HCT116 (cell line): ENCODE measurements at regions not wholly inside any gene's neighbourhood (a gene's known extent, or its start where the extent isn't known, plus 50 kb on each side); places are given as distances from the start of the nearest gene placed in this dataset.

Source experiments
- ATAC-seq: fragments of 200-7000 bp; cut with Tn5 transposase; 2 replicates; pipeline ENCODE4 v1.9.1; 2020; ENCODE audit warnings: mild to moderate bottlenecking, moderate library complexity
- BruUV-seq: library from RNA; stranded (reverse); fragments of 400-500 nt; replicated peaks from 2 replicates; lab custom pipeline; 2021; lab: Mats Ljungman, UMichigan
- CTCF ChIA-PET: fragments of 300-600 bp; sonication (Branson Sonifier 250); formaldehyde crosslinking; loops from one replicate; lab custom pipeline; 2021; ENCODE audit warnings: antibody characterized with exemption; lab: Charles Lee
- POLR2A ChIA-PET: fragments of 300-600, 350-600 bp; sonication (Branson Sonifier 250); formaldehyde crosslinking; loops from one replicate; lab custom pipeline; 2021; ENCODE audit warnings: antibody characterized with exemption; lab: Charles Lee
- RAD21 ChIA-PET, 2 experiments: fragments of 300-600 bp; sonication (Branson Sonifier 250); formaldehyde crosslinking; loops; one replicate each; lab custom pipeline; 2023; ENCODE audit warnings: low total read pairs in 2 of 2; ENCODE audit not compliant: uncharacterized antibody in 2 of 2, unreplicated experiment in 2 of 2, low non-redundant PET in 1 of 2; lab: Charles Lee
- DNase-seq: peaks from one replicate; pipeline ENCODE4 v3.0.0-alpha.2; 2010; ENCODE audit warnings: low read depth, low spot score
- H2AFZ ChIP-seq: fragments of 200-600 bp; shearing (Covaris generic), sonication (generic); 2 replicates; pipeline ENCODE4 v1.6.1; 2017; ENCODE audit warnings: low read depth, mixed run types, mixed read lengths, antibody characterized with exemption, low read length; ENCODE audit not compliant: poor library complexity, severe bottlenecking
- H3K27ac ChIP-seq: 2 replicates; pipeline ENCODE4 v1.5.1; 2012; ENCODE audit warnings: low read depth, low read length
- H3K27me3 ChIP-seq: fragments of 200-600 bp; sonication (generic); 2 replicates; pipeline ENCODE4 v1.6.1; 2016; ENCODE audit warnings: mixed run types, low read length, mixed read lengths; ENCODE audit not compliant: insufficient read depth
- H3K36me3 ChIP-seq, 2 experiments: fragments of 200-500 bp in 1 of 2; fragments of 200-600 bp in 1 of 2; sonication (Bioruptor generic) in 1 of 2; sonication (generic) in 1 of 2; 2 replicates each; pipeline versions ENCODE4 v1.5.1 to v1.6.1; 2014 to 2016; ENCODE audit warnings: low read length in 2 of 2, inconsistent platforms in 1 of 2, mixed read lengths in 1 of 2, mixed run types in 1 of 2; ENCODE audit not compliant: insufficient read depth in 2 of 2, control insufficient read depth in 1 of 2
- H3K4me1 ChIP-seq, 2 experiments: fragments of 200-600 bp in 1 of 2; sonication (generic) in 1 of 2; 2 replicates each; pipeline versions ENCODE4 v1.5.1 to v1.6.1; 2012 to 2017; ENCODE audit warnings: low read length in 2 of 2, inconsistent platforms in 1 of 2, mild to moderate bottlenecking in 1 of 2, mixed read lengths in 1 of 2, mixed run types in 1 of 2, moderate library complexity in 1 of 2; ENCODE audit not compliant: insufficient read depth in 2 of 2, control insufficient read depth in 1 of 2
- H3K4me2 ChIP-seq: fragments of 200-600 bp; sonication (generic); 2 replicates; pipeline ENCODE4 v1.6.1; 2017; ENCODE audit warnings: mixed run types, low read length, mixed read lengths
- H3K4me3 ChIP-seq, 2 experiments: fragments of 200-600 bp in 1 of 2; sonication (generic) in 1 of 2; replicated peaks in 1 of 2; 2 replicates each; pipeline ENCODE4 v1.5.1; 2011 to 2016; ENCODE audit warnings: low read length in 2 of 2, control low read depth in 1 of 2, low read depth in 1 of 2, mild to moderate bottlenecking in 1 of 2, mixed read lengths in 1 of 2, mixed run types in 1 of 2
- H3K79me2 ChIP-seq: fragments of 200-600 bp; sonication (generic); 2 replicates; pipeline ENCODE4 v1.6.1; 2017; ENCODE audit warnings: mild to moderate bottlenecking, mixed run types, low read length, moderate library complexity, mixed read lengths; ENCODE audit not compliant: insufficient read depth
- H3K9ac ChIP-seq: fragments of 200-600 bp; sonication (generic); 2 replicates; pipeline ENCODE4 v1.6.1; 2016; ENCODE audit warnings: low read length, mixed read lengths
- H3K9me2 ChIP-seq: fragments of 200-600 bp; sonication (generic), shearing (Covaris generic); 2 replicates; pipeline ENCODE4 v1.6.1; 2017; ENCODE audit warnings: mixed run types, mild to moderate bottlenecking, moderate library complexity; ENCODE audit not compliant: insufficient read depth
- H3K9me3 ChIP-seq, 2 experiments: fragments of 200-500 bp in 1 of 2; fragments of 200-600 bp in 1 of 2; sonication (Bioruptor generic) in 1 of 2; sonication (generic) in 1 of 2; 2 replicates each; pipeline ENCODE4 v1.6.1; 2014 to 2017; ENCODE audit warnings: low read length in 2 of 2, mixed read lengths in 2 of 2, inconsistent platforms in 1 of 2, low read depth in 1 of 2, mild to moderate bottlenecking in 1 of 2, mixed run types in 1 of 2, moderate library complexity in 1 of 2; ENCODE audit not compliant: control insufficient read depth in 1 of 2, insufficient read depth in 1 of 2
- H4K20me1 ChIP-seq: fragments of 200-600 bp; sonication (generic), shearing (Covaris generic); 2 replicates; pipeline ENCODE4 v1.6.1; 2017; ENCODE audit warnings: mixed run types, mild to moderate bottlenecking, moderate library complexity; ENCODE audit not compliant: insufficient read depth
- POLR2A ChIP-seq: IDR thresholded peaks from 2 replicates; pipeline ENCODE4 v1.7.0; 2011; ENCODE audit warnings: borderline replicate concordance; ENCODE audit not compliant: insufficient read depth, insufficient read length; ENCODE audit errors: extremely low read depth
- intact Hi-C: fragments of 100-400 bp; cut with micrococcal nuclease; formaldehyde crosslinking; loops from 2 replicates; pipeline ENCODE4 v1.10.0; 2022
- TF ChIP-seq, protein P1 (sequence below), 3 experiments: fragments of 200-600 bp in 1 of 3; sonication (generic) in 1 of 3; IDR thresholded peaks in 2 of 3; conservative IDR thresholded peaks in 1 of 3; 2 replicates each; pipeline ENCODE4 v1.5.1; 2012 to 2017; ENCODE audit warnings: low read depth in 2 of 3, low read length in 2 of 3, antibody characterized with exemption in 1 of 3, borderline replicate concordance in 1 of 3, control low read depth in 1 of 3, mild to moderate bottlenecking in 1 of 3, mixed read lengths in 1 of 3, mixed run types in 1 of 3, moderate library complexity in 1 of 3; ENCODE audit not compliant: insufficient read depth in 1 of 3
- TF ChIP-seq, protein P2 (sequence below): IDR thresholded peaks from 2 replicates; pipeline ENCODE4 v1.6.1; 2012
- TF ChIP-seq, protein P3 (sequence below): IDR thresholded peaks from 2 replicates; pipeline ENCODE4 v1.6.1; 2011; ENCODE audit warnings: mild to moderate bottlenecking, low read length, moderate library complexity; ENCODE audit not compliant: insufficient replicate concordance; ENCODE audit errors: extremely low read depth

DNA sequence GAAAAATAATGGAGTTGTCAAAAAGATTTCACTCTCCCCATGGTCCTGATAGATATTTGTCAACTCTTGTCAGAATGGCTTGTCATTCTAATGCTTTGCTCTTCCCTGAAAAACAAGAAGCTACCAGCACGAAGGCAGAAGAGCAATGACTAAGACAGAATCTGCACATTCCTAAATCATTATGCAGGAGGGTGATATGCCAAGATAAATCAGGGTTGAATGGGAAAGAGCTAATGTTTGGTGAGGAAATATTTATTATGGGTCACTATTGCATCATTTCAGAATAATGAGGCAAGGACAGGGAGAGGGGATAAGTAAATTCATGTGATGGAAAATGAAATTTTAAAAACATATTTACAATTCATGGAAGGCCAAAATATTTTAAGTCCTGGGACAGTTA is 297.5 kb upstream of the XYLT1 start:
- no peak for ATAC-seq
- no peak overlapping the region for H3K27ac ChIP-seq

More for the DNA sequence above, 297.5 kb upstream of the XYLT1 start:
- no peaks in the 10 kb centered on the region for H3K36me3 ChIP-seq
- no peak overlapping the region for H2AFZ ChIP-seq
- ChIA-PET CTCF (no interaction called here), RAD21 (no interaction called here), POLR2A (no interaction called here)
- no peaks in the 10 kb centered on the region for H3K4me1 ChIP-seq
- no peak overlapping the region for H3K4me3 ChIP-seq
- no peak overlapping the region for H3K9ac ChIP-seq
- no peaks in the 10 kb centered on the region for H3K9me2 ChIP-seq
- H3K27me3 ChIP-seq = peaks cover 17% of the 10 kb centered on the region
- TF ChIP-seq, protein P1, sequence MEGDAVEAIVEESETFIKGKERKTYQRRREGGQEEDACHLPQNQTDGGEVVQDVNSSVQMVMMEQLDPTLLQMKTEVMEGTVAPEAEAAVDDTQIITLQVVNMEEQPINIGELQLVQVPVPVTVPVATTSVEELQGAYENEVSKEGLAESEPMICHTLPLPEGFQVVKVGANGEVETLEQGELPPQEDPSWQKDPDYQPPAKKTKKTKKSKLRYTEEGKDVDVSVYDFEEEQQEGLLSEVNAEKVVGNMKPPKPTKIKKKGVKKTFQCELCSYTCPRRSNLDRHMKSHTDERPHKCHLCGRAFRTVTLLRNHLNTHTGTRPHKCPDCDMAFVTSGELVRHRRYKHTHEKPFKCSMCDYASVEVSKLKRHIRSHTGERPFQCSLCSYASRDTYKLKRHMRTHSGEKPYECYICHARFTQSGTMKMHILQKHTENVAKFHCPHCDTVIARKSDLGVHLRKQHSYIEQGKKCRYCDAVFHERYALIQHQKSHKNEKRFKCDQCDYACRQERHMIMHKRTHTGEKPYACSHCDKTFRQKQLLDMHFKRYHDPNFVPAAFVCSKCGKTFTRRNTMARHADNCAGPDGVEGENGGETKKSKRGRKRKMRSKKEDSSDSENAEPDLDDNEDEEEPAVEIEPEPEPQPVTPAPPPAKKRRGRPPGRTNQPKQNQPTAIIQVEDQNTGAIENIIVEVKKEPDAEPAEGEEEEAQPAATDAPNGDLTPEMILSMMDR (IDR thresholded peaks at IDR 0.05 in 2 of 3, conservative IDR thresholded peaks at IDR 0.05 in 1 of 3; ENCODE audit: borderline replicate concordance in 1 of 3, insufficient read depth in 1 of 3, low read depth in 2 of 3, low read length in 2 of 3) = no peak
- no peak for TF ChIP-seq POLR2A
- TF ChIP-seq, protein P2, sequence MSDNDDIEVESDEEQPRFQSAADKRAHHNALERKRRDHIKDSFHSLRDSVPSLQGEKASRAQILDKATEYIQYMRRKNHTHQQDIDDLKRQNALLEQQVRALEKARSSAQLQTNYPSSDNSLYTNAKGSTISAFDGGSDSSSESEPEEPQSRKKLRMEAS = no peak
- TF ChIP-seq, protein P3, sequence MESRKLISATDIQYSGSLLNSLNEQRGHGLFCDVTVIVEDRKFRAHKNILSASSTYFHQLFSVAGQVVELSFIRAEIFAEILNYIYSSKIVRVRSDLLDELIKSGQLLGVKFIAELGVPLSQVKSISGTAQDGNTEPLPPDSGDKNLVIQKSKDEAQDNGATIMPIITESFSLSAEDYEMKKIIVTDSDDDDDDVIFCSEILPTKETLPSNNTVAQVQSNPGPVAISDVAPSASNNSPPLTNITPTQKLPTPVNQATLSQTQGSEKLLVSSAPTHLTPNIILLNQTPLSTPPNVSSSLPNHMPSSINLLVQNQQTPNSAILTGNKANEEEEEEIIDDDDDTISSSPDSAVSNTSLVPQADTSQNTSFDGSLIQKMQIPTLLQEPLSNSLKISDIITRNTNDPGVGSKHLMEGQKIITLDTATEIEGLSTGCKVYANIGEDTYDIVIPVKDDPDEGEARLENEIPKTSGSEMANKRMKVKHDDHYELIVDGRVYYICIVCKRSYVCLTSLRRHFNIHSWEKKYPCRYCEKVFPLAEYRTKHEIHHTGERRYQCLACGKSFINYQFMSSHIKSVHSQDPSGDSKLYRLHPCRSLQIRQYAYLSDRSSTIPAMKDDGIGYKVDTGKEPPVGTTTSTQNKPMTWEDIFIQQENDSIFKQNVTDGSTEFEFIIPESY = no peak
- H3K9me3 ChIP-seq = no peaks in the 10 kb centered on the region
- no peak overlapping the region for H3K4me2 ChIP-seq
- no peaks in the 10 kb centered on the region for H3K79me2 ChIP-seq
- intact Hi-C loops = no loop called here
- DNase-seq = no peak
- no TSS peak for BruUV-seq
- no peaks in the 10 kb centered on the region for H4K20me1 ChIP-seq
